IMR-90 (cell line): ENCODE measurements at regions not wholly inside any gene's neighbourhood (a gene's known extent, or its start where the extent isn't known, plus 50 kb on each side); places are given as distances from the start of the nearest gene placed in this dataset.

Source experiments
- ATAC-seq: fragments of 200-7000 bp; cut with Tn5 transposase; 2 replicates; pipeline ENCODE4 v1.9.1; 2020; ENCODE audit warnings: low read depth, mild to moderate bottlenecking, moderate library complexity
- BruUV-seq: library from RNA; stranded (reverse); fragments of 400-500 nt; replicated peaks from 2 replicates; lab custom pipeline; 2021; lab: Mats Ljungman, UMichigan
- CTCF ChIA-PET: fragments of 300-600 bp; formaldehyde crosslinking; extraction: SDS; loops from one replicate; lab custom pipeline; 2021; ENCODE audit warnings: antibody characterized with exemption; lab: Yijun Ruan, JAX
- POLR2A ChIA-PET: fragments of 300-600 bp; sonication (Branson Sonifier 250); formaldehyde crosslinking; loops from one replicate; lab custom pipeline; 2022; ENCODE audit warnings: antibody characterized with exemption; ENCODE audit not compliant: unreplicated experiment; lab: Charles Lee
- DNase-seq: peaks from one replicate; pipeline ENCODE4 v3.0.0; 2013
- H2AFZ ChIP-seq: replicated peaks from 2 replicates; pipeline ENCODE3; 2013; ENCODE audit warnings: low read length, mild to moderate bottlenecking; ENCODE audit not compliant: poor library complexity
- H2AK5ac ChIP-seq: 2 replicates; pipeline ENCODE4 v1.6.1; 2013; ENCODE audit warnings: low read depth, low read length, inconsistent platforms
- H2AK9ac ChIP-seq: replicated peaks from 2 replicates; pipeline ENCODE3; 2013; ENCODE audit warnings: mild to moderate bottlenecking, low read depth, low read length, moderate library complexity; ENCODE audit not compliant: poor library complexity
- H2BK120ac ChIP-seq: 2 replicates; pipeline ENCODE4 v1.6.1; 2013; ENCODE audit warnings: low read depth, low read length, inconsistent platforms
- H2BK15ac ChIP-seq: 3 replicates; pipeline ENCODE4 v1.6.1; 2013; ENCODE audit warnings: low read depth, low read length, inconsistent platforms
- H2BK20ac ChIP-seq: 2 replicates; pipeline ENCODE4 v1.6.1; 2013; ENCODE audit warnings: low read depth, mild to moderate bottlenecking, inconsistent platforms, low read length, moderate library complexity
- H2BK5ac ChIP-seq: 2 replicates; pipeline ENCODE4 v1.6.1; 2013; ENCODE audit warnings: mild to moderate bottlenecking, low read depth, low read length, inconsistent platforms; ENCODE audit not compliant: poor library complexity, severe bottlenecking
- H3K14ac ChIP-seq: replicated peaks from 2 replicates; pipeline ENCODE4 v1.6.1; 2013; ENCODE audit warnings: low read depth, low read length, inconsistent platforms
- H3K18ac ChIP-seq: 2 replicates; pipeline ENCODE4 v1.6.1; 2013; ENCODE audit warnings: low read depth, low read length, control low read depth
- H3K23ac ChIP-seq: 2 replicates; pipeline ENCODE4 v1.6.1; 2013; ENCODE audit warnings: low read depth, low read length, inconsistent platforms
- H3K27ac ChIP-seq: 2 replicates; pipeline ENCODE4 v1.5.1; 2013; ENCODE audit warnings: mild to moderate bottlenecking, control low read depth, low read length; ENCODE audit not compliant: insufficient read depth
- H3K27me3 ChIP-seq: 2 replicates; pipeline ENCODE4 v1.6.1; 2013; ENCODE audit warnings: low read length; ENCODE audit not compliant: control insufficient read depth, insufficient read depth
- H3K36me3 ChIP-seq: 2 replicates; pipeline ENCODE4 v1.6.1; 2013; ENCODE audit warnings: low read length, mixed read lengths; ENCODE audit not compliant: control insufficient read depth, insufficient read depth
- H3K4ac ChIP-seq: 2 replicates; pipeline ENCODE4 v1.6.1; 2013; ENCODE audit warnings: low read depth, low read length, inconsistent platforms
- H3K4me1 ChIP-seq: 2 replicates; pipeline ENCODE4 v1.6.1; 2013; ENCODE audit warnings: low read length, mixed read lengths; ENCODE audit not compliant: control insufficient read depth, insufficient read depth
- H3K4me2 ChIP-seq: 2 replicates; pipeline ENCODE4 v1.6.1; 2013; ENCODE audit warnings: low read depth, mild to moderate bottlenecking, control low read depth, low read length, moderate library complexity
- H3K4me3 ChIP-seq: 2 replicates; pipeline ENCODE4 v1.5.1; 2013; ENCODE audit warnings: low read depth, mild to moderate bottlenecking, control low read depth, low read length, moderate library complexity; ENCODE audit not compliant: insufficient read depth
- H3K56ac ChIP-seq: 2 replicates; pipeline ENCODE4 v1.6.1; 2013; ENCODE audit warnings: low read length, inconsistent platforms; ENCODE audit not compliant: insufficient read depth; ENCODE audit errors: extremely low read depth
- H3K79me1 ChIP-seq, 2 experiments: 2 replicates each; pipeline ENCODE4 v1.6.1; 2013; ENCODE audit warnings: low read length in 2 of 2, inconsistent platforms in 1 of 2, low read depth in 1 of 2
- H3K9ac ChIP-seq: 2 replicates; pipeline ENCODE4 v1.6.1; 2013; ENCODE audit warnings: low read depth, low read length, control low read depth
- H3K9me1 ChIP-seq: 2 replicates; pipeline ENCODE4 v1.6.1; 2013; ENCODE audit warnings: low read length, inconsistent platforms; ENCODE audit not compliant: insufficient read depth
- H3K9me3 ChIP-seq: 2 replicates; pipeline ENCODE4 v1.6.1; 2013; ENCODE audit warnings: low read length; ENCODE audit not compliant: control insufficient read depth, insufficient read depth
- H4K20me1 ChIP-seq: 2 replicates; pipeline ENCODE4 v1.6.1; 2013; ENCODE audit warnings: low read length, inconsistent platforms; ENCODE audit not compliant: insufficient read depth
- H4K5ac ChIP-seq: 2 replicates; pipeline ENCODE4 v1.6.1; 2013; ENCODE audit warnings: mild to moderate bottlenecking, low read depth, low read length, control low read depth
- H4K8ac ChIP-seq, 2 experiments: 2 replicates each; pipeline ENCODE4 v1.6.1; 2013; ENCODE audit warnings: low read depth in 2 of 2, low read length in 2 of 2, control low read depth in 1 of 2, inconsistent platforms in 1 of 2
- H4K91ac ChIP-seq: 2 replicates; pipeline ENCODE4 v1.6.1; 2013; ENCODE audit warnings: low read depth, low read length, inconsistent platforms; ENCODE audit not compliant: insufficient read depth
- CEBPB ChIP-seq: IDR thresholded peaks from 2 replicates; pipeline ENCODE4 v1.6.1; 2012; ENCODE audit warnings: low read depth, low read length, improper control_type of control experiment
- RFX5 ChIP-seq: IDR thresholded peaks from 2 replicates; pipeline ENCODE4 v1.8.0; 2012; ENCODE audit warnings: low read depth, mild to moderate bottlenecking, low read length, moderate library complexity
- USF2 ChIP-seq: fragments of 150-350 bp; IDR thresholded peaks from 2 replicates; pipeline ENCODE4 v1.6.1; 2017; ENCODE audit warnings: mild to moderate bottlenecking, antibody characterized with exemption, low read length, low read depth
- WGBS, 2 experiments: methylation state at CpG; one replicate each; pipeline versions ENCODE4 v1.1.5 to v1.1.7; 2013; ENCODE audit warnings: missing lambda C conversion rate in 2 of 2; ENCODE audit not compliant: insufficient read length in 1 of 2; ENCODE audit errors: extremely low coverage in 2 of 2; 5-methylcytosine and 5-hydroxymethylcytosine counted together
- dilution Hi-C: fragments of 300-500 bp; cut with HindIII; formaldehyde crosslinking; loops from one replicate; pipeline ENCODE4 v1.14.3; 2018; ENCODE audit warnings: low sequenced_read_pairs; ENCODE audit not compliant: unreplicated experiment
- in situ Hi-C: fragments of 300-500 bp; cut with MboI; formaldehyde crosslinking; loops from 3 replicates; pipeline ENCODE4 v1.14.3; 2019; ENCODE audit warnings: low sequenced_read_pairs, inconsistent platforms, mixed read lengths
- intact Hi-C: fragments of 100-400 bp; cut with micrococcal nuclease; formaldehyde crosslinking; loops from 2 replicates; pipeline ENCODE4 v1.10.0; 2022

DNA sequence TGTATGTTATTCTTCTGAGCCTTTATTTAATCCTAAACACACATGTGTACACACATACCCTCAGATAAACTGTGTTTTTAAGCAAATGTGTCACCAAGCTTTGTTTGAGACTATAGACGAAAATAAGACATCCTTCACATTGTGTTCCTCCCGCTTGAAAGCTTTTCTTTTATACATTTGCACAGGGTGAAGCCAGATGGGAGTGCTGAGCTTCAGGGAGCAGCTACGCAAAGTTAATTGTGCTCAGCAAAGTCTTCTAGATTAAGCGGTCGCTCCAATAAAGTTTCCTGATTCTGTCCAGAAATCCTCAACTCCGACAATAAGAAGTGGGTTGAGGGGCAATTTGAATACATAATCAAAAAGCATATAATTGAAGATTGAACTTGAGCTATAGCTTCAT lies 117.2 kb upstream of the ARGLU1 start:
- Histone ChIP-seq H2BK20ac (no peak overlapping the region), H3K9ac (no peak overlapping the region), H3K9me3 (no peaks in the 10 kb centered on the region), H3K4ac (no peak overlapping the region), H4K5ac (no peak overlapping the region), H3K79me1 (no peaks in the 10 kb centered on the region), H3K9me1 (no peaks in the 10 kb centered on the region), H3K36me3 (no peaks in the 10 kb centered on the region), H3K4me3 (no peak overlapping the region), H3K14ac (no peak overlapping the region), H3K18ac (no peak overlapping the region), H3K56ac (no peak overlapping the region), H3K27me3 (no peaks in the 10 kb centered on the region), H2BK15ac (no peak overlapping the region), H4K20me1 (no peaks in the 10 kb centered on the region), H4K91ac (no peak overlapping the region), H3K27ac (no peak overlapping the region), H3K4me1 (no peaks in the 10 kb centered on the region), H2BK5ac (no peak overlapping the region), H2AK9ac (no peak overlapping the region), H2AK5ac (no peak overlapping the region), H2BK120ac (no peak overlapping the region), H3K23ac (no peak overlapping the region), H2AFZ (no peak overlapping the region), H4K8ac (no peak overlapping the region), H3K4me2 (no peak overlapping the region)
- ATAC-seq = no peak
- intact Hi-C loops = no loop called here
- in situ Hi-C loops = no loop called here
- no peak for DNase-seq
- ChIA-PET CTCF (interaction anchor here (1.0 kb wide), 1 partner anchor 37 kb away, joined by 3 read pairs; no protein-coding TSS in a partner anchor), POLR2A (no interaction called here)
- dilution Hi-C loops = no loop called here
- no CpG with 5 or more reads among the region's 6 CpGs for WGBS, 2 experiments
- TF ChIP-seq RFX5 (no peak), CEBPB (no peak), USF2 (no peak)
- BruUV-seq = no TSS peak
